ENCODE measurements at regions not wholly inside any gene's neighbourhood (a gene's known extent, or its start where the extent isn't known, plus 50 kb on each side); places are given as distances from the start of the nearest gene placed in this dataset.

DNA sequence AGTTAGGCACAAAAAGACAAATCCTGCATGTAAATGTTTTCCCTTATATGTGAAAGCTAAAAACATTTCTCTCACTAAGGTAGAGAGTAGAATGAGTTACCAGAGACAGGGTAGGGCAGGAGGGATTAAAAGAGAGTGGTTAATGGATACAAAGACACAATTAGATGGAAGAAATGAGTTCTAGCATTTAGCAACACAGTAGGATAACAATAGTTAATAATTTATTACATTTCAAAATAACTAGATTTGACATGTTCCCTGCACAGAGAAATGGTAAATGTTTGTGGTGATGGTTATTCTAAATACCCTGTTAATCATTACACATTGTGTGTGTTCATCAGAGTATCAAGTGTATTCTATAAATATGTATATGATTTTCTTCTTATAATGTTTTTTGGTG, 1400.7 kb downstream of the OTOL1 start:
- no peaks in the 10 kb centered on the region for H3K36me3 Mint-ChIP-seq
- H3K27me3 Mint-ChIP-seq: no peaks in the 10 kb centered on the region
- no peaks in the 10 kb centered on the region for H3K9me3 Mint-ChIP-seq
- no peak for DNase-seq (ENCODE audit: extremely low spot score, unreplicated experiment)
- no peak overlapping the region for H3K27ac Mint-ChIP-seq
- peaks cover 5% of the 10 kb centered on the region for H3K4me1 Mint-ChIP-seq (ENCODE audit: unreplicated experiment)
- no peak overlapping the region for H3K4me3 Mint-ChIP-seq
- TF ChIP-seq, protein P1, sequence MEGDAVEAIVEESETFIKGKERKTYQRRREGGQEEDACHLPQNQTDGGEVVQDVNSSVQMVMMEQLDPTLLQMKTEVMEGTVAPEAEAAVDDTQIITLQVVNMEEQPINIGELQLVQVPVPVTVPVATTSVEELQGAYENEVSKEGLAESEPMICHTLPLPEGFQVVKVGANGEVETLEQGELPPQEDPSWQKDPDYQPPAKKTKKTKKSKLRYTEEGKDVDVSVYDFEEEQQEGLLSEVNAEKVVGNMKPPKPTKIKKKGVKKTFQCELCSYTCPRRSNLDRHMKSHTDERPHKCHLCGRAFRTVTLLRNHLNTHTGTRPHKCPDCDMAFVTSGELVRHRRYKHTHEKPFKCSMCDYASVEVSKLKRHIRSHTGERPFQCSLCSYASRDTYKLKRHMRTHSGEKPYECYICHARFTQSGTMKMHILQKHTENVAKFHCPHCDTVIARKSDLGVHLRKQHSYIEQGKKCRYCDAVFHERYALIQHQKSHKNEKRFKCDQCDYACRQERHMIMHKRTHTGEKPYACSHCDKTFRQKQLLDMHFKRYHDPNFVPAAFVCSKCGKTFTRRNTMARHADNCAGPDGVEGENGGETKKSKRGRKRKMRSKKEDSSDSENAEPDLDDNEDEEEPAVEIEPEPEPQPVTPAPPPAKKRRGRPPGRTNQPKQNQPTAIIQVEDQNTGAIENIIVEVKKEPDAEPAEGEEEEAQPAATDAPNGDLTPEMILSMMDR (conservative IDR thresholded peaks at IDR 0.05): no peak

DNA sequence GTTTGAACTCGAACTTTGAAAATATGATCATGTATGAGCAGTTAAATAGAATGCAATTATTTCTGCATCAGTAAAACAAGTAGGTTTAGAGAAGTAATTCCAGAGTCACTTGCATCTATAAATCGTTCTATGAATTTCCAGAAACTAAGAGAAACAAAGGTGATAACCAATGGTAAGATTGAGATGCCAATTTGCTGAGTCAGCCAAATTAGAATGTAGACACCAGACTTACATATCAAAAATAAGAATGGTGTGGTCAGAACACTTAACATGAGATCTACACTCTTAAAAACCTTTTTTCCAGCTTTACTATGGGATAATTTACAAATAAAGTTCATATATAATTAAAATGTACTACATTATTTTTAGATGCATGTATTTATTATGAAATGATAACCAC, 1435.9 kb downstream of the OTOL1 start:
- no peaks in the 10 kb centered on the region for H3K4me1 Mint-ChIP-seq (ENCODE audit: unreplicated experiment)
- TF ChIP-seq, protein P1 (conservative IDR thresholded peaks at IDR 0.05): no peak
- H3K9me3 Mint-ChIP-seq: no peaks in the 10 kb centered on the region
- H3K4me3 Mint-ChIP-seq: no peak overlapping the region
- DNase-seq (ENCODE audit: extremely low spot score, unreplicated experiment): no peak
- H3K27ac Mint-ChIP-seq: no peak overlapping the region
- no peaks in the 10 kb centered on the region for H3K27me3 Mint-ChIP-seq
- no peaks in the 10 kb centered on the region for H3K36me3 Mint-ChIP-seq

GRCh38 chr3:162933656-162934055, 1437.0 kb downstream of the OTOL1 start:
- H3K9me3 Mint-ChIP-seq: no peaks in the 10 kb centered on the region
- H3K36me3 Mint-ChIP-seq: no peaks in the 10 kb centered on the region
- TF ChIP-seq, protein P1 (conservative IDR thresholded peaks at IDR 0.05): no peak
- no peaks in the 10 kb centered on the region for H3K4me1 Mint-ChIP-seq (ENCODE audit: unreplicated experiment)
- no peaks in the 10 kb centered on the region for H3K27me3 Mint-ChIP-seq
- H3K4me3 Mint-ChIP-seq: no peak overlapping the region
- DNase-seq (ENCODE audit: extremely low spot score, unreplicated experiment): no peak
- H3K27ac Mint-ChIP-seq: no peak overlapping the region

DNA sequence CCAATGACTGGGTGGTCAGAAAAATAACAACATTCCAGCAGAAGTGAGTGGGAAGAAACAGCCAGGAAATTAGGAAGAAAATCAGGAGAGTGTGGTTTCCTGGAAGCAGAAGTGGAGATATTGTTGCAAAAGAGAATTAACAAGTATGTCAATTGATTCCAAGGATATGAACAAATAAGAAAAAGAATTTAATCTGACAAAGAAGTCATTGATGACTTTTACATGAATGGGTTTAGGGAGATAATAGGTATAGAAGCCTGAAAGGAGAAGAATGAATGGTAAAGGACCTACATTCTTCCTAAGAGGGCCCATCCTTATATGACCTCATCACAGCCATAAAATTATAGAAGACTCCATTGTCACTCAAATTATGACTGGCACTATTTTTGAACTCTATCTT, 1440.1 kb downstream of the OTOL1 start:
- no peak for DNase-seq (ENCODE audit: extremely low spot score, unreplicated experiment)
- Mint-ChIP-seq H3K4me3 (no peak overlapping the region), H3K27ac (no peak overlapping the region), H3K36me3 (no peaks in the 10 kb centered on the region), H3K4me1 (ENCODE audit: unreplicated experiment) (no peaks in the 10 kb centered on the region), H3K27me3 (no peaks in the 10 kb centered on the region), H3K9me3 (no peaks in the 10 kb centered on the region)
- TF ChIP-seq, protein P1 (conservative IDR thresholded peaks at IDR 0.05): no peak

DNA sequence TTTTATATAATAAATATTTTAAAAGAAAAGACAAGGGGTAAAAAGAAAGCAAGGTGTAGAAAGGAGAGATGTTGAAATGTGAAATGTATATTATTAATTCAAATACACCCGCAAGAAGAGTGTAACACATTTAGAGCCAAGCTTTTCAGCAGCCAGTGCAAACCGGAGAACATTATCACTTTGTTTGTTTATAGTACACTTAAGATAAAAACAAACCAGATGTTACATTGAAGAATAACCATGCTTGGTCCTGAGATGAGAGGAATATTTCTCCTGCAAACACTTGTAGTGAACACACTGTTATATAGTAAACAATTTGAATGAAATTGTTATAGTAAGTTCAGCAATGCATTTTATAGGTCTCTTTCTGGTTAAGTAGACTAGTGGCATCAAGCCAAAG, 1441.5 kb downstream of the OTOL1 start:
- Mint-ChIP-seq H3K4me3 (no peak overlapping the region), H3K36me3 (no peaks in the 10 kb centered on the region), H3K27ac (no peak overlapping the region)

More for the DNA sequence above, 1441.5 kb downstream of the OTOL1 start:
- H3K9me3 Mint-ChIP-seq: no peaks in the 10 kb centered on the region
- TF ChIP-seq, protein P1 (conservative IDR thresholded peaks at IDR 0.05): no peak
- H3K4me1 Mint-ChIP-seq (ENCODE audit: unreplicated experiment): no peaks in the 10 kb centered on the region
- DNase-seq (ENCODE audit: extremely low spot score, unreplicated experiment): no peak
- no peaks in the 10 kb centered on the region for H3K27me3 Mint-ChIP-seq

Measured in type B pancreatic cell (in vitro differentiated cells).